ENCODE measurements at regions not wholly inside any gene's neighbourhood (a gene's known extent, or its start where the extent isn't known, plus 50 kb on each side); places are given as distances from the start of the nearest gene placed in this dataset.

GRCh38 chr12:68467514-68467913, 135.4 kb upstream of the MDM1 start (continued):
- TF ChIP-seq TCF7 (CRISPR knock-in tag; IDR thresholded peaks at IDR 0.05; ENCODE audit: low read depth): no peak

DNA sequence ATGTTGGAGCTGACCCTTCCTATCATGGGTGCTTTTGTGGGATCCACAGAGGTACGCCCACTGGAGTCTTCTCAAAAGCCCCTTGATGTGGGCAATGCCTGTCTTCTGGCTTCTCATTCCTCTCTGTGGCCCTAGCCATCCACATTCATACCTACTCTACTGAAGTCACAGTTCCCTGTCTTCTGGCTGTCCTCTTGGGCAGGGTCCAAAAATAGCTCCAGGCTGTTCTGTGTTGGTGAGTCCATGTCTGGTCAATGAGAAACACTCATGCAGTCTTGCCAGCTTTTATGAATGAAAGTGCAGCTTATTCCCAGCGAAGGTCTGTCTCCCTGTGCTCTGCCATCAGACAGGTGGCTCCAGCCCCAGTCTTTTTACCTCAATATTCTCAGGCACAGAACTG, 135.9 kb upstream of the MDM1 start:
- Mint-ChIP-seq H3K4me3 (no peak overlapping the region), H3K27me3 (ENCODE audit: low read depth) (no peaks in the 10 kb centered on the region; the same call in 1 of the 2 replicates), H3K27ac (no peak overlapping the region), H3K4me1 (no peaks in the 10 kb centered on the region), H3K36me3 (no peaks in the 10 kb centered on the region), H3K9me3 (no peaks in the 10 kb centered on the region)
- TF ChIP-seq OVOL2 (CRISPR knock-in tag; IDR thresholded peaks at IDR 0.05; ENCODE audit: borderline replicate concordance) (no peak), SP1 (CRISPR knock-in tag; conservative IDR thresholded peaks at IDR 0.05) (no peak), ZNF138 (CRISPR knock-in tag; conservative IDR thresholded peaks at IDR 0.05) (no peak), RORB (CRISPR knock-in tag; IDR thresholded peaks at IDR 0.05) (no peak), ATF1 (CRISPR knock-in tag; IDR thresholded peaks at IDR 0.05) (no peak), ZNF219 (CRISPR knock-in tag; IDR thresholded peaks at IDR 0.05; ENCODE audit: borderline replicate concordance) (no peak), NFE2L1 (CRISPR knock-in tag; IDR thresholded peaks at IDR 0.05) (no peak)
- TF ChIP-seq, protein P1, sequence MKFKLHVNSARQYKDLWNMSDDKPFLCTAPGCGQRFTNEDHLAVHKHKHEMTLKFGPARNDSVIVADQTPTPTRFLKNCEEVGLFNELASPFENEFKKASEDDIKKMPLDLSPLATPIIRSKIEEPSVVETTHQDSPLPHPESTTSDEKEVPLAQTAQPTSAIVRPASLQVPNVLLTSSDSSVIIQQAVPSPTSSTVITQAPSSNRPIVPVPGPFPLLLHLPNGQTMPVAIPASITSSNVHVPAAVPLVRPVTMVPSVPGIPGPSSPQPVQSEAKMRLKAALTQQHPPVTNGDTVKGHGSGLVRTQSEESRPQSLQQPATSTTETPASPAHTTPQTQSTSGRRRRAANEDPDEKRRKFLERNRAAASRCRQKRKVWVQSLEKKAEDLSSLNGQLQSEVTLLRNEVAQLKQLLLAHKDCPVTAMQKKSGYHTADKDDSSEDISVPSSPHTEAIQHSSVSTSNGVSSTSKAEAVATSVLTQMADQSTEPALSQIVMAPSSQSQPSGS (CRISPR knock-in tag; IDR thresholded peaks at IDR 0.05; ENCODE audit: borderline replicate concordance, low read depth): no peak
- DNase-seq (ENCODE audit: low spot score): no peak
- POLR2A ChIA-PET: no interaction called here
- CTCF ChIA-PET: no interaction called here
- no peak for ATAC-seq

DNA sequence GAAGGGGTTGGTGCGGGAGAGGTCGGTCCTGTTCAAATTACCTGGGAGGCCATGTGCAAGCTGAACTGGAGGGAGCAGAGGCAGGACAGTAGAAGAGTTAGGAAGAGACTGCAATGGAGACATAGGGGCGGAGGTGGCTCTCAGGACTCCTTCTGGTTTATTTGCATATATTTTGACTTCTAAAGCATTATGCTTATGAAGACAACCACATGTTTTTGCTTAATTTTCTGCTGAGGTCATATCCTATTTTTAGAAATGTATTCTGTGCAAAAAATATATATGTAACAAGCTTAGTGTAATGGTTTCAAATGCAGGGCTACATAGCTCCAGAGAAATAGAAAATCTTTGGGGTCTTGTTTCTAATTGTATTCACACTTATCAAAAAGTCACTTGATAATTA, 137.0 kb upstream of the MDM1 start:
- Mint-ChIP-seq H3K27ac (no peak overlapping the region), H3K4me1 (no peaks in the 10 kb centered on the region), H3K9me3 (no peaks in the 10 kb centered on the region), H3K27me3 (ENCODE audit: low read depth) (no peaks in the 10 kb centered on the region; the same call in 1 of the 2 replicates), H3K36me3 (no peaks in the 10 kb centered on the region), H3K4me3 (no peak overlapping the region)
- POLR2A ChIA-PET: no interaction called here
- ATAC-seq (no peak), DNase-seq (ENCODE audit: low spot score) (no peak)
- CTCF ChIA-PET: no interaction called here
- TF ChIP-seq EMX1 (CRISPR knock-in tag; IDR thresholded peaks at IDR 0.05) (no peak), HMGXB4 (CRISPR knock-in tag; IDR thresholded peaks at IDR 0.05) (no peak), E2F4 (CRISPR knock-in tag; IDR thresholded peaks at IDR 0.05; ENCODE audit: borderline replicate concordance, low read depth) (no peak), CTCF (IDR thresholded peaks at IDR 0.05) (no peak), PREB (CRISPR knock-in tag; IDR thresholded peaks at IDR 0.05; ENCODE audit: borderline replicate concordance) (no peak), NFYB (CRISPR knock-in tag; conservative IDR thresholded peaks at IDR 0.05; ENCODE audit: low read depth) (no peak), SMAD4 (CRISPR knock-in tag; IDR thresholded peaks at IDR 0.05) (no peak), GTF2I (CRISPR knock-in tag; conservative IDR thresholded peaks at IDR 0.05) (no peak)
- TF ChIP-seq, protein P2, sequence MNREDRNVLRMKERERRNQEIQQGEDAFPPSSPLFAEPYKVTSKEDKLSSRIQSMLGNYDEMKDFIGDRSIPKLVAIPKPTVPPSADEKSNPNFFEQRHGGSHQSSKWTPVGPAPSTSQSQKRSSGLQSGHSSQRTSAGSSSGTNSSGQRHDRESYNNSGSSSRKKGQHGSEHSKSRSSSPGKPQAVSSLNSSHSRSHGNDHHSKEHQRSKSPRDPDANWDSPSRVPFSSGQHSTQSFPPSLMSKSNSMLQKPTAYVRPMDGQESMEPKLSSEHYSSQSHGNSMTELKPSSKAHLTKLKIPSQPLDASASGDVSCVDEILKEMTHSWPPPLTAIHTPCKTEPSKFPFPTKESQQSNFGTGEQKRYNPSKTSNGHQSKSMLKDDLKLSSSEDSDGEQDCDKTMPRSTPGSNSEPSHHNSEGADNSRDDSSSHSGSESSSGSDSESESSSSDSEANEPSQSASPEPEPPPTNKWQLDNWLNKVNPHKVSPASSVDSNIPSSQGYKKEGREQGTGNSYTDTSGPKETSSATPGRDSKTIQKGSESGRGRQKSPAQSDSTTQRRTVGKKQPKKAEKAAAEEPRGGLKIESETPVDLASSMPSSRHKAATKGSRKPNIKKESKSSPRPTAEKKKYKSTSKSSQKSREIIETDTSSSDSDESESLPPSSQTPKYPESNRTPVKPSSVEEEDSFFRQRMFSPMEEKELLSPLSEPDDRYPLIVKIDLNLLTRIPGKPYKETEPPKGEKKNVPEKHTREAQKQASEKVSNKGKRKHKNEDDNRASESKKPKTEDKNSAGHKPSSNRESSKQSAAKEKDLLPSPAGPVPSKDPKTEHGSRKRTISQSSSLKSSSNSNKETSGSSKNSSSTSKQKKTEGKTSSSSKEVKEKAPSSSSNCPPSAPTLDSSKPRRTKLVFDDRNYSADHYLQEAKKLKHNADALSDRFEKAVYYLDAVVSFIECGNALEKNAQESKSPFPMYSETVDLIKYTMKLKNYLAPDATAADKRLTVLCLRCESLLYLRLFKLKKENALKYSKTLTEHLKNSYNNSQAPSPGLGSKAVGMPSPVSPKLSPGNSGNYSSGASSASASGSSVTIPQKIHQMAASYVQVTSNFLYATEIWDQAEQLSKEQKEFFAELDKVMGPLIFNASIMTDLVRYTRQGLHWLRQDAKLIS (CRISPR knock-in tag; IDR thresholded peaks at IDR 0.05; ENCODE audit: borderline replicate concordance): no peak
- TF ChIP-seq, protein P3, sequence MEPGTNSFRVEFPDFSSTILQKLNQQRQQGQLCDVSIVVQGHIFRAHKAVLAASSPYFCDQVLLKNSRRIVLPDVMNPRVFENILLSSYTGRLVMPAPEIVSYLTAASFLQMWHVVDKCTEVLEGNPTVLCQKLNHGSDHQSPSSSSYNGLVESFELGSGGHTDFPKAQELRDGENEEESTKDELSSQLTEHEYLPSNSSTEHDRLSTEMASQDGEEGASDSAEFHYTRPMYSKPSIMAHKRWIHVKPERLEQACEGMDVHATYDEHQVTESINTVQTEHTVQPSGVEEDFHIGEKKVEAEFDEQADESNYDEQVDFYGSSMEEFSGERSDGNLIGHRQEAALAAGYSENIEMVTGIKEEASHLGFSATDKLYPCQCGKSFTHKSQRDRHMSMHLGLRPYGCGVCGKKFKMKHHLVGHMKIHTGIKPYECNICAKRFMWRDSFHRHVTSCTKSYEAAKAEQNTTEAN (CRISPR knock-in tag; IDR thresholded peaks at IDR 0.05): no peak
